Kidney (tissue), 13 donors: ENCODE measurements at regions not wholly inside any gene's neighbourhood (a gene's known extent, or its start where the extent isn't known, plus 50 kb on each side); places are given as distances from the start of the nearest gene placed in this dataset.

Source experiments
- DNase-seq, 5 donors: peaks; one replicate each; pipeline ENCODE4 v3.0.0-alpha.2; 2013 to 2020
- FAIRE-seq: peaks from 2 replicates; lab custom pipeline; 2012; peaks lifted over from hg19 to GRCh38; lab: Jason Lieb, UNC
- H3K27ac ChIP-seq, 2 donors: one replicate each; pipeline ENCODE4 v1.7.0; 2013; ENCODE audit warnings: low read depth in 2 of 2, low read length in 2 of 2, inconsistent platforms in 1 of 2
- H3K27me3 ChIP-seq: one replicate; pipeline ENCODE4 v1.7.1; 2013; ENCODE audit warnings: low read length, inconsistent platforms; ENCODE audit not compliant: control insufficient read depth, insufficient read depth
- H3K36me3 ChIP-seq, 3 donors: one replicate each; pipeline versions ENCODE4 v1.7.0 to v1.7.1; 2013; ENCODE audit warnings: low read length in 3 of 3, control low read depth in 1 of 3, inconsistent platforms in 1 of 3; ENCODE audit not compliant: insufficient read depth in 3 of 3, control insufficient read depth in 2 of 3
- H3K4me1 ChIP-seq, 3 donors: one replicate each; pipeline versions ENCODE4 v1.7.0 to v1.7.1; 2013; ENCODE audit warnings: low read length in 3 of 3, inconsistent platforms in 1 of 3, low read depth in 1 of 3; ENCODE audit not compliant: control insufficient read depth in 2 of 3, insufficient read depth in 2 of 3
- H3K4me3 ChIP-seq, 3 donors: one replicate each; pipeline versions ENCODE4 v1.7.0 to v1.8.1; 2013; ENCODE audit warnings: low read length in 3 of 3, control low read depth in 1 of 3, inconsistent platforms in 1 of 3
- H3K9ac ChIP-seq, 3 donors: one replicate each; pipeline versions ENCODE4 v1.7.0 to v1.7.1; 2013; ENCODE audit warnings: low read length in 3 of 3, control low read depth in 1 of 3, inconsistent platforms in 1 of 3
- H3K9me3 ChIP-seq, 3 donors: one replicate each; pipeline versions ENCODE4 v1.7.0 to v1.7.1; 2013; ENCODE audit warnings: low read length in 3 of 3, control low read depth in 1 of 3, inconsistent platforms in 1 of 3; ENCODE audit not compliant: control insufficient read depth in 2 of 3, insufficient read depth in 1 of 3
- CTCF ChIP-seq: IDR thresholded peaks from 3 replicates; pipeline ENCODE4 v1.5.1; 2012; ENCODE audit warnings: mild to moderate bottlenecking, moderate library complexity, borderline replicate concordance; ENCODE audit not compliant: insufficient read depth; ENCODE audit errors: extremely low read depth
- intact Hi-C: fragments of 100-400 bp; cut with DNase I; formaldehyde crosslinking; loops from one replicate; pipeline ENCODE4 v1.11.1; 2022
- donor health status: control.
- donor health status: control.
- donor health status: control.
- donor health status: control.
- donor health status: control.
- donor health status: DM: yes; HTN: yes; CAD: no.
- donor health status: Normal renal cell carcinoma (clear cell type).

- Histone ChIP-seq H3K36me3 (no peaks in the 10 kb centered on the region), H3K4me3 (no peak overlapping the region), H3K4me1 (no peaks in the 10 kb centered on the region), H3K27me3 (no peaks in the 10 kb centered on the region), H3K9ac (no peak overlapping the region), H3K27ac (no peak overlapping the region), H3K9me3 (no peaks in the 10 kb centered on the region)
- intact Hi-C loops = no loop called here
- DNase-seq (peak in 1 of 5 donors; percentile 17), FAIRE-seq (no peak)
- no peak for TF ChIP-seq CTCF
Observed at GRCh38 chr1:29517251-29518086, 281.1 kb downstream of the PTPRU start.

- no peaks in the 10 kb centered on the region for H3K36me3 ChIP-seq
- H3K4me3 ChIP-seq = no peak overlapping the region
- intact Hi-C loops = no loop called here
- FAIRE-seq (no peak), DNase-seq (peak in 1 of 5 donors; percentile 6)
- no peaks in the 10 kb centered on the region for H3K9me3 ChIP-seq
- H3K27ac ChIP-seq = no peak overlapping the region
- no peak overlapping the region for H3K9ac ChIP-seq
- no peaks in the 10 kb centered on the region for H3K27me3 ChIP-seq
- no peaks in the 10 kb centered on the region for H3K4me1 ChIP-seq
- no peak for TF ChIP-seq CTCF
Observed at GRCh38 chr1:29516063-29516820, 279.9 kb downstream of the PTPRU start.

GRCh38 chr1:29515170-29515955 is 279.0 kb downstream of the PTPRU start:
- intact Hi-C loops = no loop called here
- Histone ChIP-seq H3K9me3 (no peaks in the 10 kb centered on the region), H3K27ac (no peak overlapping the region), H3K4me1 (no peaks in the 10 kb centered on the region), H3K9ac (no peak overlapping the region), H3K4me3 (no peak overlapping the region), H3K27me3 (no peaks in the 10 kb centered on the region), H3K36me3 (no peaks in the 10 kb centered on the region)
- no peak for TF ChIP-seq CTCF
- FAIRE-seq (no peak), DNase-seq (no peak)
